Fibroblast of pulmonary artery (primary cell): ENCODE measurements at regions not wholly inside any gene's neighbourhood (a gene's known extent, or its start where the extent isn't known, plus 50 kb on each side); places are given as distances from the start of the nearest gene placed in this dataset.
"Not testable (repeated sequence)": the region's sequence is repeated elsewhere in the genome, so short reads cannot be mapped to it uniquely, and the experiment has no call there.

Source experiments
- DNase-seq: peaks from one replicate; pipeline ENCODE4 v3.0.0-alpha.2; 2010; ENCODE audit warnings: low read depth
- H3K4me3 ChIP-seq: replicated peaks from 2 replicates; pipeline ENCODE4 v1.5.1; 2011; ENCODE audit warnings: low read depth, mild to moderate bottlenecking, control low read depth, low read length, moderate library complexity
- TF ChIP-seq, protein P1 (sequence below): IDR thresholded peaks from 2 replicates; pipeline ENCODE4 v1.5.1; 2011; ENCODE audit warnings: mild to moderate bottlenecking, control low read depth, low read length, inconsistent platforms; ENCODE audit errors: missing control alignments

DNA sequence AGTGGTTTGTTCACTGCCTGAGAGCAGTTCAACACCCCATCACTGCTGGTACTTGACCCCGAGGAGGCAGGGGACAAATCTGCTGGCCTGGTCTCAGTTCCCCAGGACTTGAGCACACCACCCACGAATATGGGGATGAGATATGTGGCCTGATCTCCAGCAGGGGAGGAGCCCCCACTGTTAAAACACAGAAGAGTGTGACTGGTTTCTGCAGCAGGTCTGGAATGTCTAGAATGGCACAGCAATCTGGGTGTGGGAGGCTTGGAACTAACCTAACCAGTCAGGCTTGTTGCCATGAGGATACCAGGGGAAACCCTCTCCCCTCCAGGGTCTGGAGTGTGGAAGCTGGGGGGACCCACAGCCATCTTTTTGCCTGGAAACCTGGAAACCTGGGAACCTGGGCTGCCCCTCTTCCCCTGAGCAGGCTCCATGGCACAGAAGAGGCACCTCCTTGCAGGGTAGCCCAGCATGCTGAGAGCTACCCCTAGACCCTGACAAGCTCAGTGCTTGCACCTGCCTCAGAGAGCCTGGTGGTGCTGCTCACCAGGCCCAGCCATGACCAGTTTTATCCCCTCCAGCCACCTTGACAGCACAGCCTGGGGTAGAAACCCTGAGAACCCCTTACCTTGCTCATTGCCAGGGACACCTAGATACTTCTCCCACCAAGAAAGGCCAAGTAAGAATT lies 273.8 kb downstream of the LIG4 start:
- DNase-seq, result no peak
- TF ChIP-seq, protein P1, sequence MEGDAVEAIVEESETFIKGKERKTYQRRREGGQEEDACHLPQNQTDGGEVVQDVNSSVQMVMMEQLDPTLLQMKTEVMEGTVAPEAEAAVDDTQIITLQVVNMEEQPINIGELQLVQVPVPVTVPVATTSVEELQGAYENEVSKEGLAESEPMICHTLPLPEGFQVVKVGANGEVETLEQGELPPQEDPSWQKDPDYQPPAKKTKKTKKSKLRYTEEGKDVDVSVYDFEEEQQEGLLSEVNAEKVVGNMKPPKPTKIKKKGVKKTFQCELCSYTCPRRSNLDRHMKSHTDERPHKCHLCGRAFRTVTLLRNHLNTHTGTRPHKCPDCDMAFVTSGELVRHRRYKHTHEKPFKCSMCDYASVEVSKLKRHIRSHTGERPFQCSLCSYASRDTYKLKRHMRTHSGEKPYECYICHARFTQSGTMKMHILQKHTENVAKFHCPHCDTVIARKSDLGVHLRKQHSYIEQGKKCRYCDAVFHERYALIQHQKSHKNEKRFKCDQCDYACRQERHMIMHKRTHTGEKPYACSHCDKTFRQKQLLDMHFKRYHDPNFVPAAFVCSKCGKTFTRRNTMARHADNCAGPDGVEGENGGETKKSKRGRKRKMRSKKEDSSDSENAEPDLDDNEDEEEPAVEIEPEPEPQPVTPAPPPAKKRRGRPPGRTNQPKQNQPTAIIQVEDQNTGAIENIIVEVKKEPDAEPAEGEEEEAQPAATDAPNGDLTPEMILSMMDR, result no peak
- H3K4me3 ChIP-seq, result no peak overlapping the region

DNA sequence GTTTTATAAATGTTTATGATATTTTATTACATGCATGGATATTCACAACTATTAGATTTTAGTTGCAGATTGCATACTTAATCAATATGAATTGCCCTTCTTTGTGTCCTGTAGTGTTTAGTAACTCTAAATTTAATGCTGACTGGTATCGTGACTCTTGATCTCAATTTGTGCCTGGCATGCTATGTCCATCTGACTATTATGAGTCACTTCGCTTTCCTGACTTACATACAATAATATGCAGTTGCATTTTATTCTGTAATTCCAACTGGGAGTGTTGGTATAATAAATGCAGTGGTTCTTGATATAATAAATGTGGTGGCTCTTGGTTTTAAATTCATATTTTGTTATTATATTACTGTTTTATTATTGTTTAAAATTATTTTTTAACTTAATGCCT lies 277.5 kb downstream of the LIG4 start:
- H3K4me3 ChIP-seq, result no peak overlapping the region
- TF ChIP-seq, protein P1, result no peak
- no peak for DNase-seq

DNA sequence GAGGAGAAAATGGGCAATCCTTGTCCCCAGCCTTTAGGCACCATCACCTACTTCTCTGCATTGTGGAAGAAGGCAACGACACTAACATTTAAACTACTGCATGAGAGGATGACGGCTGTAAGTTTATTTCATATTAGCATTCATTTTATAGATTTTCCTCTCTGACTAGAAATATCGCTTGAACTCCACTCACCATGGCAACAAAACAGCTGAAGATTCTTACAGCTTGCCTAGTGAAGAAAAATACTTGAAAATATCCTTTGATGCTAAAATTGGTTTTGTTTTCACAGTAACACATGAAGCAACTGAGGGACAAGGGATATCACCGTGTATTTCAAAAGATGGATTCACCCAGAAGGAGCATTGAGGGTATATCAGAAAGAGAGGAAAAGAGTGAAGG lies 284.3 kb downstream of the LIG4 start:
- no peak for DNase-seq

DNA sequence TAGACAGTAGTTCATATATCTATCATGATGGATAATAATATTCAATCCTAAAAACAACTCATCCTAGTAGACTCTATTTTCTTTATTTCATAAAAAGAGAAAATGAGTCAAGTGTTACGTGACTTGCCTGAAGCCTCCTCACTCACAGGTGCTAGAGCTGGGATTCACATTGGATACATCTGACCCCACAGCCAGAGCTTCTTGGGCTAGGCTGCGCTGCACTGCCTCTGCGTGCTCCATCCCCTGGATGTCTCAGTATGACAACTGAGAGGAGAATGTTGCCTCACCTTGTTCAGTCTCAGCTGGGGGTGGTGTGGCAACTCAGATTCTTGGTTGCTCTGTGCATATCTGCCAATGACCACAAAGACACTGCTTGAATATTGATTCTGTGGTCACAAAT lies 286.6 kb downstream of the LIG4 start:
- DNase-seq, result no peak
- TF ChIP-seq, protein P1, result no peak
- no peak overlapping the region for H3K4me3 ChIP-seq

More for the DNA sequence above, 284.3 kb downstream of the LIG4 start:
- H3K4me3 ChIP-seq, result no peak overlapping the region
- TF ChIP-seq, protein P1, result no peak

DNA sequence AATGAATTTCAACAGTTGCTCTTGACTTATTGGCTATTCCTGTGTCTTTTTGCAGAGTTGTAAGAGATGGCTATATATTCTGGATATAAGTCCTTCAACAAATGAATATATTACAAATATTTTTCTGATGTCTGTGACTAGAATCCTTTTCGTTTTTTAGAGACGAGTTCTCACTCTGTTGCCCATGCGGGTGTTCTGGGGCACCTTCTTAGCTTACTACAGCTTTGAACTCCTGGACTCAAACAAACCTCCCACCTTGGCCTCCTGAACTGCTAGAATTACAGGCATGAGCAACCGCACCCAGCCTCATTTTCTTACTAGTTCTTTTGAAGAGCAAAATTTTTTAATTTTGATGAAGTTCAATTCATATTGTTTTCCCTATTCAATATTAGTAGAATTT lies 287.8 kb downstream of the LIG4 start:
- no peak for DNase-seq
- H3K4me3 ChIP-seq, result no peak overlapping the region
- TF ChIP-seq, protein P1, result no peak

DNA sequence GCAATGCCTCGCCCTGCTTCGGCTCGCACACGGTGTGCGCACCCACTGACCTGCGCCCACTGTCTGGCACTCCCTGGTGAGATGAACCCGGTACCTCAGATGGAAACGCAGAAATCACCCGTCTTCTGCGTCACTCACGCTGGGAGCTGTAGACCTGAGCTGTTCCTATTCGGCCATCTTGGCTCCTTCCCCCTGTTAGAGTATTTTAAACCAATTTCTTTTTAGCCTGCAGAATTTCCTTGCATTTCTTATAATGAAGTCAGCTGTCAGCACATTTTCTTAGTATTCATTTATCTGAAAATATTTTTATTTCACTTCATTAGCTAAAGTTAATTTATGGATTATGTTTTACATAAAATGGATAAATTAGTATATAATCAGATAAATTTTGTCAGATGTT lies 288.8 kb downstream of the LIG4 start:
- H3K4me3 ChIP-seq, DNase-seq: not testable (repeated sequence)

DNA sequence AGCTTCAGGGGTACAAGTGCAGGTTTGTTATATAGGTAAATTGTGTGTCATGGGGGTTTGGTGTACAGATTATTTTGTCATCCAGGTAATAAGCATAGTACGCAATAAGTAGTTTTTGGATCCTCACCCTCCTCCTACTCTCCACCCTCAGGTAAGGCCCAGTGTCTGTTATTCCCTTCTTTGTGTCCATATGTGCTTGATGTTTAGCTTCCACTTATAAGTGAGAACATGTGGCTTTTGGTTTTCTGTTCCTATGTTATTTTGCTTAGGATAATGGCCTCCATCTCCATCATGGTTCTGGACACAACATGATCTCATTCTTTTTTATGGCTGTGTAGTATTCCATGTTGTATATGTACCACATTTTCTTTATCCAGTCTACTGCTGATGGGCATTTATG lies 298.4 kb downstream of the LIG4 start:
- not testable (repeated sequence) for H3K4me3 ChIP-seq, DNase-seq

DNA sequence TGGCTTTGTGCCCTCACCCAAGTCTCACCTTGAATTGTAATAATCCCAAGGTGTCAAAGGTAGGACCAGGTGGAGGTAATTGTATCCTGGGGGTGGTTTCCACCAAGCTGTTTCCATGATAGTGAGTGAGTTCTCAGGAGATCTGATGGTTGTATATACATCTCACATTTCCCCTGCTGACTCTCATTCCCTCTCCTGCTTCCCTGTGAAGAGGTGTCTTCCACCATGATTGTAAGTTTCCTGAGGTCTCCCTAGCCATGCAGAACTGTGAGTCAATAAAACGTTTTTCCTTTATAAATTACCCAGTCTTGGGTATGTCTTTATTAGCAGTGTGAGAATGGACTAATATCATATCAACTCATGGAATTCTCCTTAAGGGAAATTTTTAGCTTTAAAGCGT lies 302.6 kb downstream of the LIG4 start:
- no peak overlapping the region for H3K4me3 ChIP-seq
- TF ChIP-seq, protein P1, result no peak
- no peak for DNase-seq
